Retinal pigment epithelial cell (primary cell): ENCODE measurements at regions not wholly inside any gene's neighbourhood (a gene's known extent, or its start where the extent isn't known, plus 50 kb on each side); places are given as distances from the start of the nearest gene placed in this dataset.

Experiments used
- DNase-seq: peaks from one replicate; pipeline ENCODE4 v3.0.0-alpha.2; 2010; ENCODE audit warnings: low read depth
- H3K4me3 ChIP-seq: 2 replicates; pipeline ENCODE4 v1.5.1; 2011; ENCODE audit warnings: mild to moderate bottlenecking, low read length, control low read depth, moderate library complexity
- TF ChIP-seq, protein P1 (sequence below): conservative IDR thresholded peaks from 2 replicates; pipeline ENCODE4 v1.5.1; 2011; ENCODE audit warnings: low read depth, low read length, control low read depth, inconsistent platforms

DNA sequence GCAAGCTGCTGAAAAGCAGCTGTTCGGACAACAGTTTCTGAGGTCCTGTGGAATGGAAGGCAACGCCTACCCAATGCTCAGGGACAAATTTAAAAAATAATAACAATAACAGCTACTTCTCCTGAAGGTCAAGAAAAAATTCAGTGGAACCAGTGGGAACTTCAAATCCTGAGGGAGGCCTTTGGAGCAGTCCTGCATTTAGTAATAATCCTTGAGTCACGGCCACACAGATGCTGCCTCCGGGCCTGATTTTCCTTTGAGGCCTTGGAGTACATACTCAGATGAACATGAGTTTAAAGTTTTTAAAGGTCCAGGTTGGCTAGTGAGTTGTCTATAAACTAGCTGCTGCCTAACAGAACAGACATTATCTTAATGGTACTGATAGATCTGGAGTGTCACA is 268.0 kb downstream of the MSRB3 start:
- no peak overlapping the region for H3K4me3 ChIP-seq
- TF ChIP-seq, protein P1, sequence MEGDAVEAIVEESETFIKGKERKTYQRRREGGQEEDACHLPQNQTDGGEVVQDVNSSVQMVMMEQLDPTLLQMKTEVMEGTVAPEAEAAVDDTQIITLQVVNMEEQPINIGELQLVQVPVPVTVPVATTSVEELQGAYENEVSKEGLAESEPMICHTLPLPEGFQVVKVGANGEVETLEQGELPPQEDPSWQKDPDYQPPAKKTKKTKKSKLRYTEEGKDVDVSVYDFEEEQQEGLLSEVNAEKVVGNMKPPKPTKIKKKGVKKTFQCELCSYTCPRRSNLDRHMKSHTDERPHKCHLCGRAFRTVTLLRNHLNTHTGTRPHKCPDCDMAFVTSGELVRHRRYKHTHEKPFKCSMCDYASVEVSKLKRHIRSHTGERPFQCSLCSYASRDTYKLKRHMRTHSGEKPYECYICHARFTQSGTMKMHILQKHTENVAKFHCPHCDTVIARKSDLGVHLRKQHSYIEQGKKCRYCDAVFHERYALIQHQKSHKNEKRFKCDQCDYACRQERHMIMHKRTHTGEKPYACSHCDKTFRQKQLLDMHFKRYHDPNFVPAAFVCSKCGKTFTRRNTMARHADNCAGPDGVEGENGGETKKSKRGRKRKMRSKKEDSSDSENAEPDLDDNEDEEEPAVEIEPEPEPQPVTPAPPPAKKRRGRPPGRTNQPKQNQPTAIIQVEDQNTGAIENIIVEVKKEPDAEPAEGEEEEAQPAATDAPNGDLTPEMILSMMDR: no peak
- DNase-seq: no peak

DNA sequence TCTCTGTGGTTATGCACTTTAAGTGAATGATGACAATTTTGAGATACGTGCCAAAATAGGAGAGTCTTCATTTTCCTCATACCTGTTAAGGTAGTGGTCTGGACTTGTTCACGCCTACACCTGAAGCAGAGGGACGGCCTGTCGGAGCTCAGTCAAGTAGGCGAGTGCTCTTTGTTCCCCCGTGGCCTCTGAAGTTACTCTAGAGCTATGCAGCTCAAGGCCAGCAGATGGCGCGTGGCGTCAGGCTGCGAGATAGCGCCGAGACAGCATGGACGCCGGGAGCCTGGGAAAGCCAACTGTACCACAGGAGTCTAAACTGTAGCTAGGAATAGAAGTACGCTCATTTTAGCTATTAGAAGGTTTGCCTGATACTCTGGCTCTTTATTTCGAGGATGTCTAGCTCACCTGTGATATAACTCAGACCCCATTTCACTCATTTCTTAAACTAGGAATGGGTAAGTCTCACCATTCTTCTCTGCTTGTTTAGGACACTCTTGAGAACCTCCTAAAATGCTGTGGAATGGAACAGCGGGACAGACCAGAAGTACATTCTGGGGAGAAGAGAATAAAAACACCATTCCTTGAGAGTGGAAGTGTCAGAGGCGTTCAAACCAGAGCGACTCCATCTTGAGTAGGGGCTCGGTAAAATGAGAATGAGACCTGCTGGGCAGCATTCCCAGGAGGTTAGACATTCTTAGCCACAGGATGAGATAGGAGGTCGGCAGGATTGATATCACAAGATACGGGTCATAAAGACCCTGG is 267.4 kb upstream of the HMGA2 start:
- TF ChIP-seq, protein P1: peak; percentile 92
- peak; percentile 36 for DNase-seq
- no peak overlapping the region for H3K4me3 ChIP-seq

DNA sequence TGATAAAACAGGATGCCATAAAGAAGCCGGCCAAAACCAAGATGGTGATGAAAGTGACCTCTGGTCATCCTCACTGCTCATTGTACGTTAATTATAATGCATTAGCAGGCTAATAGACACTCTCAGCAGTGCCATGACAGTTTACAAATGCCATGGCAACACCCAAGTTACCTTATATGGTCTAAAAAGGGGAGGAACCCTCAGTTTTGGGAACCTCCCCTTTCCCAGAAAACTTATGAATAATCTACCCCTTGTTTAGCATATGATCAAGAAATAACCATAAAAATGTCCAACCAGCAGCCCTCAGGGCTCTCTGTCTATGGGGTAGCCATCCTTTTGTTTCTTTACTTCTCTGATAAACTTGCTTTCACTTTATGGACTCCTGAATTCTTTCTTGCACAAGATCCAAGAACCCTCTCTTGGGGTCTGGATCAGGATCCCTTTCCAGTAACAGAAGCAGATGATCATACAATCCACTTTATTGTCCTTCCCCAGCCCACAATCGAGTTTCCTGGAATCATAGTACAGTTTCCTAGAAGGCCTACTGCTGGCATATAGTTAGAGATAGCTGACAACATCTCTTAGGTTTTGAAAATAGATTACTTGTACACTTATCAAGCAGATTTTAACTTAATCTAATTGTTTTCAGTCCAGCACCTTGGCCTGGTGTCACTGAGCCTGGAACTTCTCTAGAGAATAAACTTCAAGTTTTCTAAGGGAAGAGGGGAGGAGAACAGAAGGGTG is 266.7 kb upstream of the HMGA2 start:
- DNase-seq: no peak
- no peak overlapping the region for H3K4me3 ChIP-seq
- TF ChIP-seq, protein P1: no peak

DNA sequence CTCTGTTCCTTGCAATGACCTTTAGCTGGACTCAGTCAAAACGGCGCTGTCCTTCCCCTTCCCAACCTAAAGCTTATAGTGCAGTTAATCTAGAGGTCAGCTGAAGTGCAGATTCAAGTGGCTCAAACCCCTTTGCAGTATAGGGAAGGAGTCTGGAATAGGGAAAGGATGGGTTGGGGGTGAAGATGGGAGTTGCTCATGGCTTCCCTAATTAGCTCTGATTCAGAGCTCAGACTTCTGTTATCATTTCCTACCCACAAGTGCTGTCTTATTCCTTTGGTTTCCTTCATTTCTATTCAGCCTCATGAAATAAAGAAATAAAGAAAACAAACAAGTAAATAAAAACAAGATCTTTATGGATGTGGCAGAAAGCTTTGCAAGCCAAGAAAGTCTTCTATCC is 264.0 kb upstream of the HMGA2 start:
- TF ChIP-seq, protein P1: no peak
- no peak for DNase-seq
- no peak overlapping the region for H3K4me3 ChIP-seq

DNA sequence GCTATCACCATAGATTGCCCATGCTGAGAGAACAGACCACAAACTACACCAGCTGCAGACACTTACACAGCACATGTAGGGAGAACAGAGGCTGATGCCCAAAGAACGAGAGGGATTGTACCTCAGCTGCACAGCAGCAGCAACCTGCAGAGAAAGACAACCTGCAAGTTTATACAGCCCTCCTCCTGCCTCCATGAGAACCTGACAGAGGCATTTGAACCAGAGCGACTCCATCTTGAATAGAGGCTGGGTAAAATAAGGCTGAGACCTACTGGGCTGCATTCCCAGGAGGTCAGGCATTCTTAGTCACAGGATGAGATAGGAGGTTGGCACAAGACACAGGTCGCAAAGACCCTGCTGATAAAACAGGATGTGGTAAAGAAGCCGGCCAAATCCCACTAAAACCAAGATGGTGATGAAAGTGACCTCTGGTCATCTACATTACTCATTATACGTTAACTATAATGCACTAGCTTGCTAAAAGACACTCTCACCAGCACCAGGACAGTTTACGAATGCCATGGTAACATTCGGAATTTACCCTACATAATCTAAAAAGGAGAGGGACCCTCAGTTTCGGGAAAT is 262.4 kb upstream of the HMGA2 start:
- H3K4me3 ChIP-seq: no peak overlapping the region
- peak; percentile 26 for DNase-seq
- TF ChIP-seq, protein P1: no peak

DNA sequence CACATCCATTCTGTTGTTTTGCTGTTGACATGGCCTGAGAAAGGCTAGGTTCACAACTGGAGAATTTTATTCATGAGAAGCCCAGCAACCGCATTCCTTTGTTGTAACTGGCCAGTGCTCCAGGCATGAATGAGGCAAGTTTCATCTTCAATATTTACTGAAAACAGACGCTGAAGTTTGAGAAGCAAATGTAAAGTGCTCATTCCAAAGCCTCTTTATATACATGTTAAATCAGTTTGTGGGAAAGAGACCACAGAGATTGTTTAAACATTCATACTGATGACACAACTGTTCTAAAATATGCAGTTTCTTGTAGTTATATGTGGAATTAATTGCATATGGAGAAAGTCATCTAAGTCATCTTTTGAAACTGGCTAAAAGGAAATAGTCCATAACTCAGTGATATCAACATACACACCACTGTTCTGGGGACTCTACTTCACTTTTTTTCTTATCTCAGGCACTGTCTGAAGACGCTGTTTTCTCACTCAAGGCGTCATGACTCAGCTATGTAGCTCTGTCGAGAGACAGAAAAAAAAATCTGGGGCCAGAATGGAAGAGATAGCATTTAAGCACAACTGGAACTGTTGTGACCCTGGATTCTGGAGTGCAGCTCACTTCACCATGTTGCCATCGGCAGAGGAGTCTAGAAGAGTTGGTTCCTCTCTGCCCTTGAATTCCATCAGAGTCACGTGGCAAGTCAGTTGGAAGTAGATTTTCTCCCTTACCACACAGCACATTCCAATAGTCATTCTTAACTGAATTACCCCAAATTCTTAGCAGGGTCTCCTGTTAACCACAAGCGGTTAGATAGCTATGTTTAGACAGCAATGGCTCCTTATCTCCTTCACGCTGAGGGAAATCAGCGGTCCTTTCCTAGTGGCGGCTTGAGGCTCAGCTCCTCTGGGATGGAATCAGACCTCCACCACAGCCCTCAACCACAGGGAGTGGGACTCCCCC is 258.4 kb upstream of the HMGA2 start:
- peak; percentile 76 for DNase-seq
- no peak overlapping the region for H3K4me3 ChIP-seq
- TF ChIP-seq, protein P1: peak; percentile 13
